Neural cell (in vitro differentiated cells): ENCODE measurements at regions not wholly inside any gene's neighbourhood (a gene's known extent, or its start where the extent isn't known, plus 50 kb on each side); places are given as distances from the start of the nearest gene placed in this dataset.

Experiments used
- H2AFZ ChIP-seq: fragments of 200-600, 300-800 bp; sonication (generic), shearing (Covaris generic); 2 replicates; pipeline ENCODE4 v1.6.0; 2014; ENCODE audit warnings: low read depth, mild to moderate bottlenecking, antibody characterized with exemption, low read length, moderate library complexity
- H3F3A ChIP-seq: fragments of 200-600 bp; shearing (Covaris generic); 2 replicates; pipeline ENCODE4 v1.6.1; 2016; ENCODE audit warnings: mild to moderate bottlenecking, moderate library complexity, mixed read lengths, antibody characterized with exemption, low read length; ENCODE audit not compliant: insufficient read depth, poor library complexity, severe bottlenecking
- H3K27ac ChIP-seq: fragments of 200-600, 300-800 bp; sonication (generic), shearing (Covaris generic); 2 replicates; pipeline ENCODE4 v1.5.1; 2014; ENCODE audit warnings: mild to moderate bottlenecking, low read length, moderate library complexity
- H3K27me3 ChIP-seq: fragments of 300-800, 200-600 bp; sonication (generic), shearing (Covaris generic); 2 replicates; pipeline ENCODE4 v1.6.0; 2014; ENCODE audit warnings: mild to moderate bottlenecking, low read depth, low read length, moderate library complexity; ENCODE audit not compliant: insufficient read depth
- H3K36me3 ChIP-seq: fragments of 300-800, 200-600 bp; sonication (generic), shearing (Covaris generic); 2 replicates; pipeline ENCODE4 v1.5.1; 2014; ENCODE audit warnings: mild to moderate bottlenecking, antibody characterized with exemption, low read length, moderate library complexity; ENCODE audit not compliant: insufficient read depth
- H3K4me2 ChIP-seq: fragments of 300-800, 200-600 bp; sonication (generic), shearing (Covaris generic); 2 replicates; pipeline ENCODE4 v1.6.0; 2014; ENCODE audit warnings: mild to moderate bottlenecking, low read length
- H3K4me3 ChIP-seq: fragments of 300-800, 200-600 bp; sonication (generic), shearing (Covaris generic); 2 replicates; pipeline ENCODE4 v1.5.1; 2014; ENCODE audit warnings: mild to moderate bottlenecking, low read length, moderate library complexity
- H3K79me2 ChIP-seq: fragments of 200-600 bp; shearing (Covaris generic); replicated peaks from 2 replicates; pipeline ENCODE4 v1.6.0; 2014; ENCODE audit warnings: mild to moderate bottlenecking, low read length, moderate library complexity; ENCODE audit not compliant: insufficient read depth
- H3K9ac ChIP-seq: fragments of 300-800, 200-600 bp; sonication (generic), shearing (Covaris generic); 2 replicates; pipeline ENCODE4 v1.6.1; 2016; ENCODE audit warnings: mild to moderate bottlenecking, low read length, mixed read lengths
- H3K9me2 ChIP-seq: fragments of 200-600 bp; shearing (Covaris generic); 2 replicates; pipeline ENCODE4 v1.6.1; 2016; ENCODE audit warnings: mild to moderate bottlenecking, low read length, mixed read lengths; ENCODE audit not compliant: insufficient read depth
- H3K9me3 ChIP-seq: fragments of 200-600, 300-800 bp; sonication (generic), shearing (Covaris generic); 2 replicates; pipeline ENCODE4 v1.6.1; 2016; ENCODE audit warnings: mild to moderate bottlenecking, mixed run types, low read length, moderate library complexity, mixed read lengths
- H4K20me1 ChIP-seq: fragments of 200-600 bp; shearing (Covaris generic); 2 replicates; pipeline ENCODE4 v1.6.1; 2016; ENCODE audit warnings: mild to moderate bottlenecking, mixed run types; ENCODE audit not compliant: insufficient read depth
- EP300 ChIP-seq: fragments of 450-650 bp; conservative IDR thresholded peaks from 2 replicates; pipeline ENCODE4 v1.6.1; 2014; ENCODE audit warnings: antibody characterized with exemption, mild to moderate bottlenecking, moderate library complexity; ENCODE audit not compliant: poor library complexity, severe bottlenecking
- EZH2 ChIP-seq: fragments of 200-600, 300-800 bp; shearing (Covaris generic), sonication (generic); IDR thresholded peaks from 2 replicates; pipeline ENCODE4 v1.6.1; 2014; ENCODE audit warnings: antibody characterized with exemption, low read length, borderline replicate concordance, mild to moderate bottlenecking; ENCODE audit not compliant: insufficient read depth, poor library complexity, severe bottlenecking
- MXI1 ChIP-seq: fragments of 450-650 bp; conservative IDR thresholded peaks from 2 replicates; pipeline ENCODE4 v1.6.1; 2014; ENCODE audit warnings: antibody characterized with exemption, mild to moderate bottlenecking; ENCODE audit not compliant: poor library complexity, severe bottlenecking
- POLR2AphosphoS5 ChIP-seq: IDR thresholded peaks from 2 replicates; pipeline ENCODE4 v1.6.1; 2012
- RAD21 ChIP-seq: fragments of 450-650 bp; conservative IDR thresholded peaks from 2 replicates; pipeline ENCODE4 v1.6.1; 2014; ENCODE audit warnings: antibody characterized with exemption, mild to moderate bottlenecking, moderate library complexity
- SMC3 ChIP-seq: fragments of 450-650 bp; conservative IDR thresholded peaks from 2 replicates; pipeline ENCODE4 v1.6.1; 2014; ENCODE audit warnings: antibody characterized with exemption, mild to moderate bottlenecking, moderate library complexity; ENCODE audit not compliant: poor library complexity
- TAF1 ChIP-seq: IDR thresholded peaks from 2 replicates; pipeline ENCODE4 v1.6.1; 2012; ENCODE audit warnings: low read depth
- TF ChIP-seq, protein P1 (sequence below): IDR thresholded peaks from 2 replicates; pipeline ENCODE4 v1.6.1; 2012; ENCODE audit warnings: borderline replicate concordance
- TF ChIP-seq, protein P2 (sequence below): fragments of 450-650 bp; IDR thresholded peaks from 2 replicates; pipeline ENCODE4 v1.5.1; 2014; ENCODE audit warnings: antibody characterized with exemption, mild to moderate bottlenecking, moderate library complexity; ENCODE audit not compliant: poor library complexity, severe bottlenecking

DNA sequence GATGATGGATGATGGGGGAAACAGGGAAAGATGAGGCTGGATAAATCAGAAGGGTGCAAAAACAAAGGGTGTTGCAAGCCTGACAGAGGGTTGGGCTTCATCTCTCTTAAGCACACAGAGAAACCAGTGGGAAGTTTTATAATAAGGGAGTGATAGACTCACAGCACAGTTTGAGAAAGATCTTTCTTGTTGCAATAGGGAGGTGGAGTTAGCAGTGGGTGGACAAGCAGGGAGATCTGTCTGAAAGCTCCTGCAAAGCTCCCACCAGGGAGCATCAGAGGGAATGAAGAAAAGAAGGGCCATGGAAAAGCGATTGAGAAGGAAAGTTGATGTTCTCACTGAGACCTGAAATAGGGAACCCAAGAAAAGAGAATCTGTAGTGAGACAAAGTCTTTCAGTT lies 64.9 kb downstream of the BOD1L2 start:
- H3K9me2 ChIP-seq: no peaks in the 10 kb centered on the region
- no peak overlapping the region for H3K27ac ChIP-seq
- no peaks in the 10 kb centered on the region for H3K9me3 ChIP-seq
- no peaks in the 10 kb centered on the region for H3F3A ChIP-seq
- H3K79me2 ChIP-seq: no peaks in the 10 kb centered on the region
- no peak overlapping the region for H3K4me2 ChIP-seq
- no peak overlapping the region for H3K9ac ChIP-seq
- no peak overlapping the region for H2AFZ ChIP-seq
- H3K36me3 ChIP-seq: no peaks in the 10 kb centered on the region
- H3K4me3 ChIP-seq: no peak overlapping the region
- no peaks in the 10 kb centered on the region for H3K27me3 ChIP-seq
- H4K20me1 ChIP-seq: no peaks in the 10 kb centered on the region
- no peak for TF ChIP-seq RAD21
- no peak for TF ChIP-seq MXI1

DNA sequence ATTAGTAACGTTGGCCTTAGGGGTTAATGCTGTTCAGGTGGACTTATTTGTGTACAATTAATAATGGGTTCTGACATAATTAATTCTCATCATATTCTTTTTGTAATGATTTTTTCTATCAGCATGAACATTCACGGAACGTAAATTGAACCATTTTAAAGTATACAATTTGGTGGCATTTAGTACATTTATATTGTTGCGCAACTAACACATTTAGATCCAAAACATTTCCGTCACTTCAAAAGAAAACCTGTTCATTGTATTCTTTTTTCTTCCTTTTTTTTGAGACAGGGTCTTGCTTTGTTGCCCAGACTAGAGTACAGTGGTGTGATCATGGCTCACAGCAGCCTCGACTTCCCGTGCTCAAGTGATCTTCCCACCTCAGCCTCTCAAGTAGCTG lies 65.8 kb downstream of the BOD1L2 start:
- Histone ChIP-seq H3K9ac (no peak overlapping the region), H3F3A (no peaks in the 10 kb centered on the region)

DNA sequence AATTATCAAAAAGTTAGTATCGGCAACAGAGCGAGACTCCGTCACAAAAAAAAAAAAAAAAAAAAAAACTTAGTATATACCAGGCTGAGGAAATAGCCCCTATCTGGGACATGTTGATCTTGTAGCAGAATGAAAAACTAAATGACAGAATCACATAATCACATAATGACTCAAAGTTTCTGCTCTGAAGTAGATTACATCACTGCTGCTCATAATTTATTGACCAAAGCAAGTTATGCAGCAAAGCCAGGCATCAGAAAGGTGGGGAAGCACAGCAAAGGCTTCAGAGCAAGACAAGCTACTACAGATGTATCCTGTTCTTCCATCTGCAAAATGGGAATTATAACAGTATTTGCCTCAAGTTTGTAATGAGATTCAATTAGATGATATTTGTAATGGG lies 68.1 kb downstream of the BOD1L2 start:
- Histone ChIP-seq H3K79me2 (no peaks in the 10 kb centered on the region), H2AFZ (no peak overlapping the region), H3K4me2 (no peak overlapping the region), H3F3A (no peaks in the 10 kb centered on the region), H3K27ac (no peak overlapping the region), H3K9ac (no peak overlapping the region), H3K9me3 (no peaks in the 10 kb centered on the region), H3K36me3 (no peaks in the 10 kb centered on the region), H3K27me3 (no peaks in the 10 kb centered on the region), H3K9me2 (no peaks in the 10 kb centered on the region), H4K20me1 (no peaks in the 10 kb centered on the region), H3K4me3 (no peak overlapping the region)
- TF ChIP-seq MXI1 (no peak), SMC3 (no peak), RAD21 (no peak), EZH2 (no peak), TAF1 (no peak), POLR2AphosphoS5 (no peak), EP300 (no peak)
- TF ChIP-seq, protein P1, sequence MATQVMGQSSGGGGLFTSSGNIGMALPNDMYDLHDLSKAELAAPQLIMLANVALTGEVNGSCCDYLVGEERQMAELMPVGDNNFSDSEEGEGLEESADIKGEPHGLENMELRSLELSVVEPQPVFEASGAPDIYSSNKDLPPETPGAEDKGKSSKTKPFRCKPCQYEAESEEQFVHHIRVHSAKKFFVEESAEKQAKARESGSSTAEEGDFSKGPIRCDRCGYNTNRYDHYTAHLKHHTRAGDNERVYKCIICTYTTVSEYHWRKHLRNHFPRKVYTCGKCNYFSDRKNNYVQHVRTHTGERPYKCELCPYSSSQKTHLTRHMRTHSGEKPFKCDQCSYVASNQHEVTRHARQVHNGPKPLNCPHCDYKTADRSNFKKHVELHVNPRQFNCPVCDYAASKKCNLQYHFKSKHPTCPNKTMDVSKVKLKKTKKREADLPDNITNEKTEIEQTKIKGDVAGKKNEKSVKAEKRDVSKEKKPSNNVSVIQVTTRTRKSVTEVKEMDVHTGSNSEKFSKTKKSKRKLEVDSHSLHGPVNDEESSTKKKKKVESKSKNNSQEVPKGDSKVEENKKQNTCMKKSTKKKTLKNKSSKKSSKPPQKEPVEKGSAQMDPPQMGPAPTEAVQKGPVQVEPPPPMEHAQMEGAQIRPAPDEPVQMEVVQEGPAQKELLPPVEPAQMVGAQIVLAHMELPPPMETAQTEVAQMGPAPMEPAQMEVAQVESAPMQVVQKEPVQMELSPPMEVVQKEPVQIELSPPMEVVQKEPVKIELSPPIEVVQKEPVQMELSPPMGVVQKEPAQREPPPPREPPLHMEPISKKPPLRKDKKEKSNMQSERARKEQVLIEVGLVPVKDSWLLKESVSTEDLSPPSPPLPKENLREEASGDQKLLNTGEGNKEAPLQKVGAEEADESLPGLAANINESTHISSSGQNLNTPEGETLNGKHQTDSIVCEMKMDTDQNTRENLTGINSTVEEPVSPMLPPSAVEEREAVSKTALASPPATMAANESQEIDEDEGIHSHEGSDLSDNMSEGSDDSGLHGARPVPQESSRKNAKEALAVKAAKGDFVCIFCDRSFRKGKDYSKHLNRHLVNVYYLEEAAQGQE: no peak
- TF ChIP-seq, protein P2, sequence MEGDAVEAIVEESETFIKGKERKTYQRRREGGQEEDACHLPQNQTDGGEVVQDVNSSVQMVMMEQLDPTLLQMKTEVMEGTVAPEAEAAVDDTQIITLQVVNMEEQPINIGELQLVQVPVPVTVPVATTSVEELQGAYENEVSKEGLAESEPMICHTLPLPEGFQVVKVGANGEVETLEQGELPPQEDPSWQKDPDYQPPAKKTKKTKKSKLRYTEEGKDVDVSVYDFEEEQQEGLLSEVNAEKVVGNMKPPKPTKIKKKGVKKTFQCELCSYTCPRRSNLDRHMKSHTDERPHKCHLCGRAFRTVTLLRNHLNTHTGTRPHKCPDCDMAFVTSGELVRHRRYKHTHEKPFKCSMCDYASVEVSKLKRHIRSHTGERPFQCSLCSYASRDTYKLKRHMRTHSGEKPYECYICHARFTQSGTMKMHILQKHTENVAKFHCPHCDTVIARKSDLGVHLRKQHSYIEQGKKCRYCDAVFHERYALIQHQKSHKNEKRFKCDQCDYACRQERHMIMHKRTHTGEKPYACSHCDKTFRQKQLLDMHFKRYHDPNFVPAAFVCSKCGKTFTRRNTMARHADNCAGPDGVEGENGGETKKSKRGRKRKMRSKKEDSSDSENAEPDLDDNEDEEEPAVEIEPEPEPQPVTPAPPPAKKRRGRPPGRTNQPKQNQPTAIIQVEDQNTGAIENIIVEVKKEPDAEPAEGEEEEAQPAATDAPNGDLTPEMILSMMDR: no peak

More for the DNA sequence above, 65.8 kb downstream of the BOD1L2 start:
- Histone ChIP-seq H3K36me3 (no peaks in the 10 kb centered on the region), H3K9me2 (no peaks in the 10 kb centered on the region), H3K27me3 (no peaks in the 10 kb centered on the region), H3K9me3 (no peaks in the 10 kb centered on the region), H4K20me1 (no peaks in the 10 kb centered on the region), H3K4me2 (no peak overlapping the region), H3K4me3 (no peak overlapping the region), H3K27ac (no peak overlapping the region), H3K79me2 (no peaks in the 10 kb centered on the region), H2AFZ (no peak overlapping the region)
- TF ChIP-seq SMC3: no peak
- TF ChIP-seq TAF1: no peak
